Naive thymus-derived CD4-positive, alpha-beta T cell (primary cell): ENCODE measurements at regions not wholly inside any gene's neighbourhood (a gene's known extent, or its start where the extent isn't known, plus 50 kb on each side); places are given as distances from the start of the nearest gene placed in this dataset.
"Not testable (repeated sequence)": the region's sequence is repeated elsewhere in the genome, so short reads cannot be mapped to it uniquely, and the experiment has no call there.

ENCODE experiments used
- ATAC-seq: fragments of 150-1000 bp; cut with Tn5 transposase; 2 replicates; pipeline ENCODE4 v1.10.0; 2021; ENCODE audit warnings: mild to moderate bottlenecking, moderate library complexity
- CTCF ChIA-PET: fragments of 350-600 bp; sonication (Branson Sonifier 250); formaldehyde crosslinking; loops from one replicate; lab custom pipeline; 2021; ENCODE audit warnings: antibody characterized with exemption; lab: Charles Lee
- POLR2A ChIA-PET: fragments of 350-600 bp; sonication (Branson Sonifier 250); formaldehyde crosslinking; loops from one replicate; lab custom pipeline; 2021; ENCODE audit warnings: antibody characterized with exemption, inconsistent platforms; lab: Charles Lee
- DNase-seq, 9 donors: peaks; one replicate each; pipeline versions ENCODE4 v3.0.0 to v3.0.0-alpha.2; 2020 to 2022; ENCODE audit warnings: mixed read lengths in 1 of 9
- H3K27ac ChIP-seq: one replicate; pipeline ENCODE4 v1.7.0; 2013; ENCODE audit warnings: mild to moderate bottlenecking, low read depth, low read length, moderate library complexity
- H3K27me3 ChIP-seq, 2 donors: one replicate each; pipeline ENCODE4 v1.7.0; 2013; ENCODE audit warnings: low read length in 2 of 2, mild to moderate bottlenecking in 2 of 2, moderate library complexity in 2 of 2; ENCODE audit not compliant: control insufficient read depth in 2 of 2, insufficient read depth in 2 of 2
- H3K36me3 ChIP-seq, 3 experiments: 1 replicate in 2 of 3; 2 replicates in 1 of 3; pipeline ENCODE4 v1.7.0; 2013; ENCODE audit warnings: low read length in 3 of 3, mild to moderate bottlenecking in 3 of 3, moderate library complexity in 1 of 3; ENCODE audit not compliant: insufficient read depth in 3 of 3, control insufficient read depth in 2 of 3
- H3K4me1 ChIP-seq, 2 donors: one replicate each; pipeline ENCODE4 v1.7.0; 2013; ENCODE audit warnings: low read length in 2 of 2, mild to moderate bottlenecking in 2 of 2, moderate library complexity in 1 of 2; ENCODE audit not compliant: control insufficient read depth in 2 of 2, insufficient read depth in 2 of 2
- H3K4me3 ChIP-seq: 2 replicates; pipeline ENCODE4 v1.7.0; 2013; ENCODE audit warnings: mild to moderate bottlenecking, low read length
- H3K9me3 ChIP-seq, 3 experiments: 1 replicate in 2 of 3; 2 replicates in 1 of 3; pipeline ENCODE4 v1.7.0; 2013; ENCODE audit warnings: low read length in 3 of 3; ENCODE audit not compliant: control insufficient read depth in 2 of 3
- H3K27ac Mint-ChIP-seq, 9 donors: one replicate each; pipeline ENCODE4 v1.8.0; 2020 to 2022; ENCODE audit warnings: mixed read lengths in 9 of 9, mild to moderate bottlenecking in 8 of 9, moderate library complexity in 5 of 9, inconsistent platforms in 2 of 9
- H3K27me3 Mint-ChIP-seq, 5 donors: one replicate each; pipeline ENCODE4 v1.8.0; 2021 to 2022; ENCODE audit warnings: mixed read lengths in 5 of 5, mild to moderate bottlenecking in 1 of 5
- H3K36me3 Mint-ChIP-seq, 5 donors: one replicate each; pipeline ENCODE4 v1.8.0; 2020 to 2022; ENCODE audit warnings: mixed read lengths in 5 of 5, mild to moderate bottlenecking in 3 of 5, inconsistent platforms in 1 of 5
- H3K4me1 Mint-ChIP-seq, 7 donors: one replicate each; pipeline ENCODE4 v1.8.0; 2020 to 2022; ENCODE audit warnings: mixed read lengths in 7 of 7, mild to moderate bottlenecking in 3 of 7, inconsistent platforms in 1 of 7
- H3K4me3 Mint-ChIP-seq, 10 donors: one replicate each; pipeline ENCODE4 v1.8.0; 2020 to 2022; ENCODE audit warnings: mild to moderate bottlenecking in 10 of 10, mixed read lengths in 10 of 10, moderate library complexity in 6 of 10, inconsistent platforms in 2 of 10
- H3K9me3 Mint-ChIP-seq, 11 donors: one replicate each; pipeline ENCODE4 v1.8.0; 2020 to 2022; ENCODE audit warnings: mixed read lengths in 11 of 11, mild to moderate bottlenecking in 4 of 11, inconsistent platforms in 1 of 11, moderate library complexity in 1 of 11
- intact Hi-C, 2 donors: fragments of 100-400 bp; cut with micrococcal nuclease; formaldehyde crosslinking; loops; one replicate each; pipeline ENCODE4 v1.15.1; 2023

DNA sequence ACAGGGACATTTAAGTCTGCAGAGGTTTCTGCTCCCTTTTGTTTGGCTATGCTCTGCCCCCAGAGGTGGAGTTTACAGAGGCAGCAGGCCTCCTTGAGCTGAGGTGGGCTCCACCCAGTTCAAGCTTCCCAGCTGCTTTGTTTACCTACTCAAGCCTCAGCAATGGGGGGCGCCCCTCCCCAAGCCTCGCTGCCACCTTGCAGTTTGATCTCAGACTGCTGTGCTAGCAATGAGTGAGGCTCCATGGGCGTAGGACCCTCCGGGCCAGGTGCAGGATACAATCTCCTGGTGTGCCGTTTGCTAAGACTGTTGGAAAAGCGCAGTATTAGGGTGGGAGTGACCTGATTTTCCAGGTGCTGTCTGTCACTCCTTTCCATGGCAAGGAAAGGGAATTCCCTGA lies 51.1 kb upstream of the CLVS2 start:
- H3K4me1 Mint-ChIP-seq, DNase-seq, ATAC-seq, H3K4me1 ChIP-seq, intact Hi-C loops, H3K9me3 ChIP-seq, CTCF ChIA-PET, H3K27ac Mint-ChIP-seq, H3K27me3 Mint-ChIP-seq, POLR2A ChIA-PET, H3K4me3 Mint-ChIP-seq, H3K27ac ChIP-seq, H3K4me3 ChIP-seq, H3K27me3 ChIP-seq, H3K36me3 Mint-ChIP-seq, H3K36me3 ChIP-seq: not testable (repeated sequence)
- H3K9me3 Mint-ChIP-seq, result peaks cover 0 to 23% (median 7%) of the 10 kb centered on the region in 11 donors
